Testis (tissue), 2 donors: ENCODE measurements at regions not wholly inside any gene's neighbourhood (a gene's known extent, or its start where the extent isn't known, plus 50 kb on each side); places are given as distances from the start of the nearest gene placed in this dataset.

Experiments used
- DNase-seq: peaks from one replicate; pipeline ENCODE4 v3.0.0-alpha.2; 2019
- H3K27ac ChIP-seq, 2 donors: fragments of 200-600 bp; sonication (generic); one replicate each; pipeline ENCODE4 v1.5.1; 2019
- H3K27me3 ChIP-seq: fragments of 200-600 bp; sonication (generic); one replicate; pipeline ENCODE4 v1.5.1; 2019
- H3K36me3 ChIP-seq: fragments of 200-600 bp; sonication (generic); one replicate; pipeline ENCODE4 v1.5.1; 2017; ENCODE audit warnings: low read depth; ENCODE audit errors: missing control alignments
- H3K4me1 ChIP-seq: fragments of 200-600 bp; sonication (generic); one replicate; pipeline ENCODE4 v1.5.1; 2019
- H3K4me3 ChIP-seq, 2 donors: fragments of 200-600 bp; sonication (generic); one replicate each; pipeline ENCODE4 v1.5.1; 2017 to 2019
- H3K9me3 ChIP-seq: fragments of 200-600 bp; sonication (generic); one replicate; pipeline ENCODE4 v1.5.1; 2017
- POLR2A ChIP-seq: fragments of 450-650 bp; IDR thresholded peaks from one replicate; pipeline ENCODE4 v1.6.1; 2017; ENCODE audit warnings: antibody characterized with exemption, mild to moderate bottlenecking, moderate library complexity
- WGBS, 2 donors: methylation state at CpG; one replicate each; pipeline ENCODE4 v1.1.5; 2018; 5-methylcytosine and 5-hydroxymethylcytosine counted together
- intact Hi-C: fragments of 100-400 bp; cut with DNase I; formaldehyde crosslinking; loops from one replicate; pipeline ENCODE4 v1.15.1; 2023; ENCODE audit warnings: low total_unique reads
- TF ChIP-seq, protein P1 (sequence below), 3 experiments: fragments of 450-650 bp in 2 of 3; fragments of 200-600 bp in 1 of 3; sonication (generic) in 1 of 3; IDR thresholded peaks; one replicate each; pipeline ENCODE4 v1.5.1; 2016 to 2019; ENCODE audit warnings: antibody characterized with exemption in 3 of 3, mild to moderate bottlenecking in 2 of 3, moderate library complexity in 1 of 3

DNA sequence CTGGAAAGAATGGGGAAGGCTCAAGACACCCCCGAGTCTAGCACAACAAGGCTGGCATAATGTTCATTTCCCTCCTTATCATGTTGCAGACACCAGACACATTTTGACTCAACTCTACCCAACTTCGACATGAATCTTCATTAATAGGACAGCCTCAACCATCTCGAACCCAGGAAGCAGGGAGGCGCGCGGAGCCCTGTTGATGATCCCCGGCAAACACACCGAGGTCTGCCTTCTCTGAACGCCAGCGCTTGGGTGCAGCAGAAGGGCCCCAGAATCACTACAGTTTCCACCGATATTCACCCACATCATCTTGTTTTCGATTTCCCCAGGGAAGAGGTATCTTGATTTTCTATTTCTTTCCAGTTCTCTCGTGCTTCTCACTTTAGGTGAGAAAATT is 563.6 kb downstream of the TCERG1L start:
- Histone ChIP-seq H3K36me3 (no peaks in the 10 kb centered on the region), H3K27me3 (no peaks in the 10 kb centered on the region), H3K27ac (no peak overlapping the region), H3K9me3 (no peaks in the 10 kb centered on the region), H3K4me1 (no peaks in the 10 kb centered on the region), H3K4me3 (no peak overlapping the region)
- no peak for TF ChIP-seq POLR2A
- TF ChIP-seq, protein P1, sequence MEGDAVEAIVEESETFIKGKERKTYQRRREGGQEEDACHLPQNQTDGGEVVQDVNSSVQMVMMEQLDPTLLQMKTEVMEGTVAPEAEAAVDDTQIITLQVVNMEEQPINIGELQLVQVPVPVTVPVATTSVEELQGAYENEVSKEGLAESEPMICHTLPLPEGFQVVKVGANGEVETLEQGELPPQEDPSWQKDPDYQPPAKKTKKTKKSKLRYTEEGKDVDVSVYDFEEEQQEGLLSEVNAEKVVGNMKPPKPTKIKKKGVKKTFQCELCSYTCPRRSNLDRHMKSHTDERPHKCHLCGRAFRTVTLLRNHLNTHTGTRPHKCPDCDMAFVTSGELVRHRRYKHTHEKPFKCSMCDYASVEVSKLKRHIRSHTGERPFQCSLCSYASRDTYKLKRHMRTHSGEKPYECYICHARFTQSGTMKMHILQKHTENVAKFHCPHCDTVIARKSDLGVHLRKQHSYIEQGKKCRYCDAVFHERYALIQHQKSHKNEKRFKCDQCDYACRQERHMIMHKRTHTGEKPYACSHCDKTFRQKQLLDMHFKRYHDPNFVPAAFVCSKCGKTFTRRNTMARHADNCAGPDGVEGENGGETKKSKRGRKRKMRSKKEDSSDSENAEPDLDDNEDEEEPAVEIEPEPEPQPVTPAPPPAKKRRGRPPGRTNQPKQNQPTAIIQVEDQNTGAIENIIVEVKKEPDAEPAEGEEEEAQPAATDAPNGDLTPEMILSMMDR (IDR thresholded peaks at IDR 0.05): no peak
- WGBS, 2 donors: 89 to 92% methylated on average over 13 of the region's 13 CpGs
- intact Hi-C loops: no loop called here
- no peak for DNase-seq

DNA sequence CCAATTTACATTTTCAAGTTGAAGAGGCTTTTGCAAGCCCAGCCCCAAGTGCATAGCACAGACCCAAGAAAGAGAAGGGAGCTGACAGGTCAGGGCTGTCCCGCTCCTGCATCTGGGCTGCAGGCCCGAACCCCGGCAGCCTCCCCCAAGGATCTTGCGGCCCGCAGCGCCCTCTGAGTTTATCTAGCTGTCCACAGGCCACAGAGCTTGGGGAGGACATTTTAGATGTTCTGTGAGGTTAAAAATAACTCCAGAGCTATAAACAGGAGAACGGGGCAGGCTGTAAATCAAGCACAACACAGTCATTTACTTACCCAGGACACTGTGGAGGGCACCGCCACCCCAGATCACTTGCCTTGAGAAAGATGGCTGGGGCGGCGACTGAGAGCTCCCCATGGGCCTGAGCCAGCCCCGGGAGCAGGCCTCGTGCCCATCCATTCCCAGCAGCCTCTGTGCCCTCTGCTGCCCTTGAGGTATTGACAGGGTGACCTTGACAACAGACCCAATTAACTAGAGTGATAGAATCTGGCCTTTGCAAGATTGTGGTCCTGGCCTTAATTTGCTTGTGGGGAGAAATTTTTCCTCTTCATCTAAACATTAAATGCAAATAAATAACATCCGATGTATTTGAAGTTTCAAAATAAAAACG is 563.0 kb downstream of the TCERG1L start:
- intact Hi-C loops: no loop called here
- no peaks in the 10 kb centered on the region for H3K9me3 ChIP-seq
- no peaks in the 10 kb centered on the region for H3K27me3 ChIP-seq
- no peaks in the 10 kb centered on the region for H3K4me1 ChIP-seq
- H3K27ac ChIP-seq: no peak overlapping the region
- no peak overlapping the region for H3K4me3 ChIP-seq
- DNase-seq: no peak
- H3K36me3 ChIP-seq: no peaks in the 10 kb centered on the region
- no peak for TF ChIP-seq POLR2A
- TF ChIP-seq, protein P1 (IDR thresholded peaks at IDR 0.05): no peak
- 60 to 65% methylated on average over 14 of the region's 14 CpGs for WGBS, 2 donors

DNA sequence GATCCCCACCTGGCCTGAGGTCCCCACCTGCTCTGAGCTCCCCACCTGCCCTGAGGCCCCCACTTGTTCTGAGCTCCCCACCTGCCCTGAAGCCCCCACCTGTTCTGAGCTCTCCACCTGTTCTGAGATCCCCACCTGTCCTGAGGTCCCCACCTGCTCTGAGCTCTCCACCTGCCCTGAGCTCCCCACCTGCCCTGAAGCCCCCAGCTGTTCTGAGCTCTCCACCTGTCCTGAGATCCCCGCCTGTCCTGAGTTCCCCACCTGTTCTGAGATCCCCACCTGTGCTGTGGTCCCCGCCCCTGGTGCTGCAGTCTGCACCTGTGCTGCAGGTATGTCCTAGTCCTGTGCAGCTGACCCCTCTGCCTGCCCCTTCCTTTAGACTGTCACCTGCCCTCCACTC is 561.6 kb downstream of the TCERG1L start:
- Histone ChIP-seq H3K9me3 (no peaks in the 10 kb centered on the region), H3K27ac (no peak overlapping the region), H3K4me3 (no peak overlapping the region), H3K4me1 (no peaks in the 10 kb centered on the region), H3K36me3 (no peaks in the 10 kb centered on the region), H3K27me3 (no peaks in the 10 kb centered on the region)
- TF ChIP-seq, protein P1 (IDR thresholded peaks at IDR 0.05): no peak
- TF ChIP-seq POLR2A: no peak
- intact Hi-C loops: no loop called here
- no peak for DNase-seq
- WGBS, 2 donors: 0 to 6% methylated on average over 2 of the region's 2 CpGs

DNA sequence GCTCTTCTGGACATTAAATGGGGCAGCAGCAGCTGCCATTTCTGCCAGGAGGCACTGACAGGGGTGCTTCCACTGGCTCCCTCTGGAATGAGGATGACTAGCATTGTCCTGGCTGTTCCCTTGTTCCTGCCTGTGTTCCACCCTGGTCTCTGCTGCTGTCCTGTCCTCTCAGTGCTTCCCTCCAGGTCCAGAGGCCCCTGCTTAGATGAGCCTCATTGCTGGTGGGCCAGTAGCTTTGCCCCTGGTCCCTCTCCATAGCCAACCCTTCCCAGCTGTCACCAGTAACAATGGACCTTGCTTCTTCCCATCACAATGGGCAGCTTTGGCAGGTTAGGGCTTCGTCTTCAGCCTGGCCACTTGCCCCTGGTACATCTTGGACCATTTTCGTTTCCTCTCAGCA is 561.1 kb downstream of the TCERG1L start:
- Histone ChIP-seq H3K36me3 (no peaks in the 10 kb centered on the region), H3K4me1 (no peaks in the 10 kb centered on the region), H3K9me3 (no peaks in the 10 kb centered on the region), H3K27me3 (no peaks in the 10 kb centered on the region), H3K4me3 (no peak overlapping the region), H3K27ac (no peak overlapping the region)
- 50 to 54% methylated on average over 2 of the region's 2 CpGs for WGBS, 2 donors
- intact Hi-C loops: no loop called here
- DNase-seq: no peak
- TF ChIP-seq POLR2A: no peak
- TF ChIP-seq, protein P1 (IDR thresholded peaks at IDR 0.05): no peak
